ENCODE measurements at regions not wholly inside any gene's neighbourhood (a gene's known extent, or its start where the extent isn't known, plus 50 kb on each side); places are given as distances from the start of the nearest gene placed in this dataset.

GRCh38 chr7:131848033-131848432, 291.6 kb upstream of the PODXL start:
- no peaks in the 10 kb centered on the region for H3F3A ChIP-seq (ENCODE audit: insufficient read depth, low read depth)
- no peak for TF ChIP-seq CTCF (conservative IDR thresholded peaks at IDR 0.05)
- TF ChIP-seq EZH2 (IDR thresholded peaks at IDR 0.05; ENCODE audit: low read depth): no peak
- ChIA-PET POLR2A (ENCODE audit: unreplicated experiment) (interaction anchor here (0.7 kb wide), 1 partner anchor 69 kb away, joined by 4 read pairs; no protein-coding TSS in a partner anchor), CTCF (no interaction called here)
- H2AFZ ChIP-seq: no peak overlapping the region
- H3K79me2 ChIP-seq (ENCODE audit: low read depth): no peaks in the 10 kb centered on the region
- H3K4me3 ChIP-seq: no peak overlapping the region
- no peak overlapping the region for H3K27ac ChIP-seq
- no peak for DNase-seq
- no peak overlapping the region for H3K4me2 ChIP-seq
- H4K20me1 ChIP-seq (ENCODE audit: insufficient read depth): no peaks in the 10 kb centered on the region
- intact Hi-C loops (cut with micrococcal nuclease; ENCODE audit: unreplicated experiment): no loop called here
- H3K9me2 ChIP-seq (ENCODE audit: insufficient read depth): no peaks in the 10 kb centered on the region
- H3K36me3 ChIP-seq (ENCODE audit: low read depth): no peaks in the 10 kb centered on the region
- no TSS peak for BruUV-seq (replicated peaks)
- H3K9me3 ChIP-seq (ENCODE audit: insufficient read depth, low read depth): no peaks in the 10 kb centered on the region; the same call in 1 of the 2 replicates
- H3K4me1 ChIP-seq (replicated peaks; ENCODE audit: insufficient read depth): no peaks in the 10 kb centered on the region
- peaks cover 91% of the 10 kb centered on the region for H3K27me3 ChIP-seq (ENCODE audit: insufficient read depth, low read depth)

- H3K4me3 ChIP-seq: no peak overlapping the region
- H3F3A ChIP-seq (ENCODE audit: insufficient read depth, low read depth): no peaks in the 10 kb centered on the region
- no peaks in the 10 kb centered on the region for H3K36me3 ChIP-seq (ENCODE audit: low read depth)
- intact Hi-C loops (cut with micrococcal nuclease; ENCODE audit: unreplicated experiment): no loop called here
- DNase-seq: no peak
- no peaks in the 10 kb centered on the region for H3K79me2 ChIP-seq (ENCODE audit: low read depth)
- POLR2A ChIA-PET (ENCODE audit: unreplicated experiment): no interaction called here
- H3K4me2 ChIP-seq: no peak overlapping the region
- TF ChIP-seq EZH2 (IDR thresholded peaks at IDR 0.05; ENCODE audit: low read depth): no peak
- no peak for TF ChIP-seq CTCF (conservative IDR thresholded peaks at IDR 0.05)
- BruUV-seq (replicated peaks): no TSS peak
- H2AFZ ChIP-seq: no peak overlapping the region
- no peaks in the 10 kb centered on the region for H4K20me1 ChIP-seq (ENCODE audit: insufficient read depth)
- H3K4me1 ChIP-seq (replicated peaks; ENCODE audit: insufficient read depth): no peaks in the 10 kb centered on the region
- CTCF ChIA-PET: interaction anchor here (0.7 kb wide), 1 partner anchor 154 kb away, joined by 3 read pairs; no protein-coding TSS in a partner anchor
- H3K9me3 ChIP-seq (ENCODE audit: insufficient read depth, low read depth): no peaks in the 10 kb centered on the region; the same call in 1 of the 2 replicates
- no peaks in the 10 kb centered on the region for H3K9me2 ChIP-seq (ENCODE audit: insufficient read depth)
- H3K27me3 ChIP-seq (ENCODE audit: insufficient read depth, low read depth): peaks cover 96% of the 10 kb centered on the region
- no peak overlapping the region for H3K27ac ChIP-seq
These were observed 289.3 kb upstream of the PODXL start for GRCh38 chr7:131845573-131846314.

GRCh38 chr7:131844369-131844768, 287.9 kb upstream of the PODXL start:
- BruUV-seq (replicated peaks): no TSS peak
- no peak overlapping the region for H3K27ac ChIP-seq
- no peaks in the 10 kb centered on the region for H3F3A ChIP-seq (ENCODE audit: insufficient read depth, low read depth)
- no peaks in the 10 kb centered on the region for H3K79me2 ChIP-seq (ENCODE audit: low read depth)
- H3K9me2 ChIP-seq (ENCODE audit: insufficient read depth): no peaks in the 10 kb centered on the region
- H3K27me3 ChIP-seq (ENCODE audit: insufficient read depth, low read depth): peaks cover 96% of the 10 kb centered on the region
- no peaks in the 10 kb centered on the region for H4K20me1 ChIP-seq (ENCODE audit: insufficient read depth)
- TF ChIP-seq CTCF (conservative IDR thresholded peaks at IDR 0.05) (no peak), EZH2 (IDR thresholded peaks at IDR 0.05; ENCODE audit: low read depth) (no peak)
- intact Hi-C loops (cut with micrococcal nuclease; ENCODE audit: unreplicated experiment): no loop called here
- no peaks in the 10 kb centered on the region for H3K4me1 ChIP-seq (replicated peaks; ENCODE audit: insufficient read depth)
- no peak overlapping the region for H3K4me2 ChIP-seq
- H3K4me3 ChIP-seq: no peak overlapping the region
- H3K36me3 ChIP-seq (ENCODE audit: low read depth): no peaks in the 10 kb centered on the region
- no peaks in the 10 kb centered on the region; the same call in 1 of the 2 replicates for H3K9me3 ChIP-seq (ENCODE audit: insufficient read depth, low read depth)
- no peak overlapping the region for H2AFZ ChIP-seq
- peak in 1 of 2 experiments; percentile 16 for DNase-seq
- POLR2A ChIA-PET (ENCODE audit: unreplicated experiment): no interaction called here
- CTCF ChIA-PET: no interaction called here
